HG03097 (cell line): ENCODE measurements at regions not wholly inside any gene's neighbourhood (a gene's known extent, or its start where the extent isn't known, plus 50 kb on each side); places are given as distances from the start of the nearest gene placed in this dataset.

Experiments
- ATAC-seq: cut with Tn5 transposase; IDR thresholded peaks from one replicate; pipeline ENCODE4 v1.9.1; 2021; ENCODE audit not compliant: unreplicated experiment, low FRiP score

DNA sequence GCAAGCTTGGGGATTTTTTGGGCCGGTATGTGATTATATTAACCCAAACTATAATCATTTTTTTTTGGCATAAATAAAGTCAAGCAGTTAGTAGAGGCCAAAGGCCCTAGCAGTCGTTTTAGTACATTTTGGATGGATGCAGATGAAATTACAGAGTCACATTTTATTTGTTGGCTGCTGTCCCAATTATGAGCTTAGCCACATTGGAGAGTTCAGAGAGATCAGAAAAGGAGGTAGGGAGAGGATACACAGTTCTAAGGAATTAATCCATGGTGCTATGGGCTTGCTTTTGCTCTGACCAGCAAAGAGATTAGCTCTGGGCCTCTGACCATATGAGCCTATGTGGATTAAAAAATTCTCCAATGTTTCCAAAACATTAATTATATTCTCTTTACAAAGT is 395.1 kb downstream of the RAPGEF2 start:
- ATAC-seq = no peak

DNA sequence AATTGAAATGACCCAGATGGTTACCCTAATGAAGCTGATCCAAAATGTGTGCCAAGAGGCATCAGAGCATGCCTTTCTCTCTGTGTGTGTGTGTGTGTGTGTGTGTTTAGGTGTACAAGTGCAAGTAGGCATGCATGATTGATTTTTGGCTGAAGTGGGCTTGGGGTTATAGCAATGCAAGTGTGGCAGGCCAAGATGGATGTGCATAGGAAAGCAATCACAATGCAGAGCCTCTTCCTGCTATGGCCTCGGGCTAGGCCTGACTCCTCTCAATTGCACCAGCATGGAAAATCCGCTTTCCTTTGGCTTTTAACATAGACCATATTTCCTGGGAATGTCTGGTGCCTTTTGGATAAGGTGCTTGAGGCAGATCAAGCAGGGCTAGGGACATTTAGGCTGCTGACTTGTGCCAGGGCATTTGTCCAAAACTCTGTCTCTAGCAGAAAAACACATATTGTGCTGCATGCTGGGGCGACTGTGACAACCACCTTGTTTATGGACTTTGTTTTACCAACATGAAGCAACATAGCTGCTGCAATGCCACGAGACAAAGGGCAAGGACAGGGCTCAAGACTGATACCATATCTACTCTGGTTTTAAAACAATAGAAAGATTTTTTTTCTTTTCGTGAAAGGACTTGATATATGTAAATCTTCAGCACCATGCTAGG is 395.7 kb downstream of the RAPGEF2 start:
- ATAC-seq = no peak

DNA sequence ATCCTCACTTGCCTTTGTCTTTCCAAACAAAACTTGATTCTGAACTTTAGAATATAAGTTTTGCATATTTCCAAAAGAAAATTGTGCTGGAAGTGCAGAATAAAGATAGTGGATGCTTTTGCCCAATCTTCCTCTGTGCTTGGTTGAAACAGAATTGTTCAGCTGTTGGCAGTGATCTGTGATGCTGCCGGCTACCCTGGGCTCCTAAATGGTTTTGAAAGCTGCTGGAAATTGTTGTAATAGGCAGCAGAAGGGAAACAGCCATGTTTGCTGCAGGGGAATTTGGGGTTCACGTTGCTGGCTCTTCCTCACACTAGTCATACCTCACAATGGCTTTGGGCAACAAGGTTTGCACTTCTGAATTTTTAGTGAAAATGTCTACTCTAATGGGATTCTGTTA is 398.0 kb downstream of the RAPGEF2 start:
- ATAC-seq = no peak

DNA sequence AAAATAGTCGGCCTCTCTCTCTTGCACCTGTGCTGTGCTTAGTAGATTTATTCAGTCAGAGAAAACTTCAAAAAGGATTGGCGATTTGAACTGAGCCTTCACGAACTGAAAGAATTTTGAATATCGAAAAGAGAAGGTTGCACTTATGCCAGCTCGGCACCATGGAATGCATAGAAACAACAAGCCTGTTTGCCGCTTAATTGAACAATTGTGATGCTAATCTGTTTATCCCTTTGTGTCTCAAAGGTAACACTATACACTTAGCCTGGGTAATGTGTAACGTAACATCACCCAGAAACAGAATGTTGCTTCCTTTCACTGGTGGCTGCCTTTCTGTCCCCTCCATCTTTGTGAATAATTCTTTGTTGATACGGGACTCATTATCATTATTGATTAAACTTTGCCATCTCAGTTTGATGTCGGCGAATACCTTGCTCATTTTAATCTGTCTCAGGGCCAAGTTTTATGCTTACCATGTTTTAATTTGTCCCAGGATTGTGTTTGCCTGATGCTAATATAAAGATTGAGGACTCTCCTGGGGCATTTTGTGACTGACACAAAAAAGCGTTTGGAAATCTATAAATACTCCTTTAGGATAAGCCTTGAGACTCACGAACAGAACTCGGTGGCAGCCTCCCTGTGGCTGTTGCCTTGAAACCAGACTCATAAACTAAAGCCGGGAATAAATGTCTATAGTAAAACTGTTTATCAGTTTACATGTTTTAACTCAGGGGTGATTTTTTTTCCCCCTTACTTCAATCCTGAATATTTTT is 400.5 kb downstream of the RAPGEF2 start:
- no peak for ATAC-seq

DNA sequence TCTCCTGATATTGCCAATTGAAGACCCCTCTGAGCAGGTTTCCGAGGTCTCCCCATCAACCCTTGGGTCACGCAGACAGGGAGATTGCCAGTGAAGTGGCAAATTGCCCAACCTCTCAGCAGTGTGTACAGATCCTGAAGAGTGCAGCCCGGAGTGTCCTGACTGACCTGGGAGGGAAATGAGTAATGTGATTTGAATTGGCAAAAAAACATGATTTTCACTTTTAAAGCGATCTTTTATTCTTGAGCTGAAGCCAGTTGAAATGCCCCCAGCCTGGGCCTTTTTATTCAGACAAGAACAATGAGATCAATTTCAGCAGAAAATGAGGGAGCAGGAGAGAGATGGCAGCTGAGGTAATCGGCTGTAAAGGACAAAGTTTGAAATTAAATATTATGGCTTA is 401.8 kb downstream of the RAPGEF2 start:
- ATAC-seq = no peak

DNA sequence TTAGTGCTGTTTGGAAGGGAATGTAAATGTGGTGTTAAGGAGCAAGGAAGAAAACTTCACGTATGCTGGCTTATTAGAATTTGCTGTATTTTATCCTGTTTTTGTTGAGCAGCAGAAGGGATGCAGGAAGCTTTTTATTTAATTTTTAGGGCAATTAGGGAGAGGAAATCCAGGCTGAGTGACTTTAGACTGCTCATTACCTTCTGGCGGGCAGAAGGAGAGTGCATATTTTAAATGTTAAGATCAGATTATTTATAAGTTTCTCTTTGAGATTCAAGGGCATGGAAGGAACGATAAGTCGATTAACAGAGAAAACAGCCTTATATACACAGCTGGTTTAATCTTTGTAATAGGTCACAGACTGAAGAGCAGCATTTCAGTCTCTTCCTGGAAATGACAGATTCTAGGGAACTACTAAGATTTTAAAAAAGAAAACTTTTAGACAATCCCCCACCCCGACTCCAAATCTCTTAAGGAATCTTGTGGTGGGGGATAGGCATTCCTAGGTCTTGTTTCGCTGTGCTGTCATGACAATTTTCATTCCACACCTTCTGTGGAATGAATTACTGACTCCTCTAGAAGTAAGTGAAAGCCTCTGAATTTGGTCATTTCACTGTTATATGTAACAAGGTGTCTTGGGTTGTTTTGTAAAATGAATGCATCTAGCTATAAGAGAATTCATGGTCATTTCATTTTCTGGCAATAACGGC is 402.5 kb downstream of the RAPGEF2 start:
- ATAC-seq = no peak

DNA sequence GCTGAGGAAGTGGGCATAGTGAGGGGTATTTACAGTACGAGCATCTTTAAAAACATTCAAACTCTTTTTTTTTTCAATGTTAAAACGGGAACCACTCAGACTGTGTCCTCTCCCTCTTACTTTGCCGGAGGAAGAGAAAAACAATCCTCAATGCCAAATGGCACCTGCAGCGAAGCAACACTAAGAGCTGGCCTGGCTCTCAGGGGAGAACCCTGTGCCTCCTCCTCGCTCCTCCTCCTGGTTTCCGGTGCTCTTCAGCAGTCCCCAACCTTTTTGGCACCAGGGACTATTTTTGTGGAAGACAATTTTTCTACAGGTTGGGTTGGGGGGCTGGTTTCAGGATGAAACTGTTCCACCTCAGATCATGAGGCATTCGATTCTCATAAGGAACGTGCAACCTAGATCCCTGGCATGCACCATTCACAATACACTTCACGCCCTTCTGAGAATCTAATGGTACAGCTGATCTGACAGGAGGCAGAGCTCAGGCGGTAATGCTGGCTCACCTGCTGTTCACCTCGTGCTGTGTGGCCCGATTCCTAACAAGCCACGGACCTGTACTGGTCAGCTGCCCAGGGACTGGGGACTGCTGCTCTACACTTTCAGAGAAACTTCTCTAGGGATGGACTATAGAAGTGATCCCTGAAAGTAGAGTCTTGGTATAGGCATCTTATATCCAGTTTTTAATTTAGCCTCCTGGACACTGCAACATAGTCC is 404.1 kb downstream of the RAPGEF2 start:
- no peak for ATAC-seq

DNA sequence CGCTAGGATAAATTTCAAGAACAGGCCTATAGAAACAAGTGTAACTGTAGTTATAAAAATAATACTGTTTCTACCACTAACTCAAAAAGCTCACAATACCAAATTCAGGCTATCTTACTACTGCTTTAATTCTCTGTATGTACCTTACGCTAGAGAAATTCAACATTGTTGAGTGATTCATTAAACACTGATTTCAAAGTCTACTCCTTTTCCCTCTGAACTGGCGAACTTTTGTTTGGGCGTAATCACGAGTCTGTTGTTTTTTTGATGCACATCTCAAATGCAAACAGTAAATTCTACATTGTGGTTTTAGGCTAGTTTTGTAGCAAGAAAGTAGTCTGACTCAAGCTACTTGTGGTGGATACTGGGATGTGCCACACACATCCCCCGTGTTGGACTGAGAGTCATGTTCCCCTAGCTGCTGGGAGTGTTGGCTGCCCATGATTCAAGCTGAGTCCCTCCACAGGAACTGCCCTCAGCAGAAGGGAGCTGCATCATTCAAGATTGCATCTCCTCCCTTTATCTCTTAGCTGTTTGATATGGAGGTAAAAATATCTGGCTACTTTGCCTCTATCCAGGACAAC is 406.1 kb downstream of the RAPGEF2 start:
- no peak for ATAC-seq

DNA sequence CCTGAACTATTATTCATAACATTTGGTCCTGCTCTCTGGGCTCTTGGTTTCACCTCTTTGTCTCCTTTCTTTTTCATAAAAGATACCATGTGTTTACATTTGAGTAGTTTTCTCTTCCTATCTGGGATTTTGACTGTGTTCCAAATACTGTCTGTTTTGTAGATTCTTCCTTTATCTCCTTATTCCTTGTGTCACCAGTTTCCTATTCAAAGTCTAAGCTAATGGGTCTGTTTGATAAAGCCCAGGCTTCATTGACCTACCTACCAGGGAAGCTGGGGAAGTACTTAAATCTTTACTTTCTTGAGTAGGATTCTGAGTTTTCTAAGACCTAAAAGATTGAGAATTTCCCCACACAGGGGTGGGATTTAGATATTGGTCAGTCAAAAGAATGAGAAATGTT is 409.5 kb downstream of the RAPGEF2 start:
- no peak for ATAC-seq

DNA sequence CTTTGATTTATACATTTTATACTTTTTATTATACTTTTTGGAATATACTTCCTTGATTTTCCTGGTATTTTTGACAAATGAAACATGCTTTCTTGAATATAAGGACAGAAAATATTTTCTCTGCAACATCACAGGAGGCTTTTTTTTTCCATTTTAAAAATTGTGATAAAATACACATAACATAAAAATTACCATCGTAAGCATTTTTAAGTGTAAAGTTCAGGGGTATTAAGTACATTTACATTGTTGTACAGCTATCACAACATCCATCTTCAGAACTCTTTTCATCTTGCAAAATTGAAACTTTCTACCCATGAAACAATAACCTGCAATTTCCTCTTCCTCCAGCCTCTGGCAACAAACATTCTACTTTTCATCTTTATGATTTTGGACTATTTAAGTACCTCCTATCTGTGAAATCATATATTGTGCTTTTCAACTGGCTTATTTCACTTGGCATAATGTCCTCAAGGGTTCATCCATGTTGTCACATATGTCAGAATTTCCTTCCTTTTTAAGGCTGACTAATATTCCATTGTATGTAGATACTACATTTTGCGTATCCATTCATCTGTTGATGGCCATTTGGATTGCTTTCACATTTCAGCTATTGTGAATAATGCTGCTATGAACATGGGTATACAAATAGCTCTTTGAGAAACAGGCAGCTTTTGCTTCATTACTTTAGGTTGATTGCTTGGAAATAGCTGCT is 412.6 kb downstream of the RAPGEF2 start:
- ATAC-seq = no peak

DNA sequence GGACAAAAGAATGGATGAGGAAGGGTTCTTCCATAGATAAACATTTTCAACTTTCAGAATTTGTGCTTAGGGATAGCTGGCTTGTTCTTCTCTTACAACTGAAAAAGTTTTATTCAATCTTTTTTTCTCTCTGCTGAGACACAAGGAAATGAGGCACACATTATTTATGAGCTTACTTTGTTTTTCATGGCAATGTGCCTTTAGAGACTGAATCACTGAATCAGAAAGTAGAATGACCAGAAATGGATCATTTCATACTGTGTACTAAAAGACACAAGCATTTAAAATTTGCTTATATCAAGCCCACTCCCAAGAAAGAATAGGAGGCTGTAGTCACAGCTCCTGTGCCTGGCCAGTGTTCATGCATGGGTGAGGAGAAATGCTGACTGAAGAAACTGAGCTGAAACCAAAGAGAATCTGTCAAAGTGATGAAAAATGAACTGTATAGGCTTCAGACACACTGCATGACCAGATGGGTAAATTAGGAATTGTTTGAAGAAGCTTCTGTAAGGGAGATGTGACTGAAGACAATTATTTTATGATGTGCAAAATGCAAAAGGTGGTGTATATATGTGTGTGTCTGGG is 413.8 kb downstream of the RAPGEF2 start:
- ATAC-seq = no peak

DNA sequence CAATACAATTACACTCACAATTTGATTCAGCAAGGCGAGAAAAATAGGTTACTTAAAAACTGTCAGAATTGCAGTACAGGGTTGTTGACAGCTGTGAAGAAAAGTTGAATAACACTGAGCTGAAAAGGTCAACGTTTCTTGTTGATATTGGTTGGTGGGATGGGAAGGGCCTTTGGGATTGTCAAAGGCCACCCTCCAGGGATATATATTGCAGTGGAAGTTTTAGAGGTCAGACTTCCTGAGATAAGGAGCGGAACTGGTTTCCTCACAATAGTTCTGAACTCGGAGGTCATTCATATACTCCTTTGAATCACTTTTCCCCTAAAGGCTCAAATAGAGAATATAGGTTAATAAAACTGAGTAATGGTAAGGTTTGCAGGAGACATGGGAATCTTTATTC is 417.2 kb downstream of the RAPGEF2 start:
- no peak for ATAC-seq

DNA sequence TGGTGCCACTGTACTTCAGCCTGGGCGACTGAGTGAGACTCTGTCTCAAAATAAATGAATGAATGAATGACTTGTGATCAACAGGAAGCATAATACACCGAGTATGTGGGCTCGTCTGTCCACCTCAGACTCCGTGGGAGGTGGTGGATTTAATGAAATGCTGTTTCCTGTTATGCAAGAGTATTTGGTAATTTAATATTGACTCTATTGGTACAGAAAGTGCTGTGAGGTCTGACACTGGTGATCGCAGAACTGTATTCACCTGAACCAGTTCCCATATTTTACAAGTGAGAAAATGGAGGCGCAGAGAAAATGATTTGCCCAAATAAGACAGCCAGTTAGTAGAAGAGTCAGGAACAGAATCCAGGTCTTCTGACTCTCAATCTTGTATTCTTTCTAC is 423.3 kb downstream of the RAPGEF2 start:
- no peak for ATAC-seq

DNA sequence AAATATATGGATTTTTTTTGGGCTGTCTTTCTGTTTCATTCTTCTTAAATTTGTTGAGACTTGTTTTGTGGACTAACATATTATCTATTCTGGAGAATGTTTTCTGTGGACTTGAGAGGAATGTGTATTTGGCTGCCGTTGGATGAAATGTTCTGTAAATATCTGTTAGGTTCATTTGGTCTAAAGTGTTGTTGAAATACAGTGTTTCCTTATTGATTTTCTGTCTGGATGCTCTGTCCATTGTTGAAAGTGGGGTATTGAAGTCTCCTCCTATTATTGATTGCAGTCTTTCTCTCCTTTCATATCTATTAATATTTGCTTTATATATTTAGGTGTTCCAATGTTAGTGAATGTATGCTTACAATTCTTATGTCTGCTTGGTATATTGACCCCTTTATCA is 431.8 kb downstream of the RAPGEF2 start:
- no peak for ATAC-seq

DNA sequence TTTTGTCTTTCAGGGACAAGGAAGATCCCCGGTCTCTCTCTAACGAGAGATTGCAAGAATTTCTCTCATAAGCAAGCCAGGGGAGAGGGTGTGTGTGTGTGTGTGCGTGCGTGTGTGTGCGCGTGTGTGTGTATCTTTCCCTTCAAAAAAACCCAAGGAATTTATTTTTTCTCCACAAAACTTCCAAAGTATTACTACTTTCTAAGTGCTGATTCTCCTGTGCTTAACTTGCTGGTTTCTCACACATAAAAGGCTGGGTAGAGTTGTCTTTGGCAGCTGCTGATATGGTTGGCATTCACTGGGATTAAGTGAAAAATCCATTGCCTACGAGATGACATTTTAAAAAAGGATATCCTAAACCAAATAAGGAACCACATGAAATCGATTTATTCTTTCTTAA is 435.7 kb downstream of the RAPGEF2 start:
- ATAC-seq = no peak

DNA sequence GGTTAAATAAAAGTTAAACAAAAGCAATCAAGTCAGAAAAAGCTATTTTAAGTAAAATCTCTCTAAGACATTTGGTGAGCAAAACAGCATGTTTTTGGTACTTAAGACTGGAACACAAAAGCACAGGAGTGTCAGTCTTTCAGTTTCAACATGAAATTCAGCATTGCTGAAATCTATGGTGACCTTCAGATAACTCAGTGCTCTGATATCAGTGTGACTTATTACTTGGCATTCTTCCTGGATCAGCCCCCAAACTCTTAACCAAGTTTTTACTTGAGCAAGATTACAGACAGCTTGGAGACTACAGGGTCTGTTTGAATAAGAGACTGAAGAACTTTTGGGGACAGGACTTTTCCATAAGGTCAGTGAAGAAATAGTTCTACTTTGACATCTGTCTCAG is 437.2 kb downstream of the RAPGEF2 start:
- no peak for ATAC-seq

DNA sequence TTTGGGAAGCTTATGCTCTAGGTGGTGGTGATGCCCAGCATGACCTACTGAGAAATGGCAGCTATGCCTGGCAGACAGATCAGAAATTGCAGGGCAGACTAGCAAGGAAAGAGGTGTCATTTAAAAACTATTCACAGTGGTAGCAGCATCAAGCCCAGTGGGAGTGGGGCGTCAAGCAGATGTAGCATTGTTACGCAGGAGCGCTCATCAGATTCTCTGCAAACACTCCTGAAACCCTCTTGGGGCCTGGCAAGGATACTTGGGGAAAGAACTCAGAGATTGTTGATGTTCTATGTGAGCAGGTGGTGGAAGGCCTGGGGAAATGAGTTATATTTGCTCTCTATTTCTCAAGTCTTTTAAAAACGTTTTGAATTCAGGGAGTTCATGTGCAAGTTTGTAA is 437.6 kb downstream of the RAPGEF2 start:
- no peak for ATAC-seq

DNA sequence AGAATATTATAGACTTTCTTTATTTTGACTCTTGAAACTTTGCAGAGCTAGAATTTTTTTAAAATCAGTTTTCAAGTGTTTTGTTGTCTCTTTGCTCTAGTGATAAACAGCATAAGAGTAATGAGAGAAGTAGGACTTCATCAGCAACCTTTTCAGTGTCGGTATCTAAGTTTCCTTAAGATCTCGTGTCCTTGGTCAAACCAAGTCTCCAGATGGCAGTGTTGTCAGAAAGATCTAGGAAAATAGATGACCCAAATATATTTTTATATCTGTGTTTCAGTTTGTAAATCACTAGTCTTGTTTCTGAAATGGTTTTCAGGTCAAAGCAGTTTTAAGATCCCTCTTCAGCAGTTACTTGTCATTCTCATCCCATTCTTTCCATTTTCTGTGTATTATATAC is 438.3 kb downstream of the RAPGEF2 start:
- ATAC-seq = no peak

DNA sequence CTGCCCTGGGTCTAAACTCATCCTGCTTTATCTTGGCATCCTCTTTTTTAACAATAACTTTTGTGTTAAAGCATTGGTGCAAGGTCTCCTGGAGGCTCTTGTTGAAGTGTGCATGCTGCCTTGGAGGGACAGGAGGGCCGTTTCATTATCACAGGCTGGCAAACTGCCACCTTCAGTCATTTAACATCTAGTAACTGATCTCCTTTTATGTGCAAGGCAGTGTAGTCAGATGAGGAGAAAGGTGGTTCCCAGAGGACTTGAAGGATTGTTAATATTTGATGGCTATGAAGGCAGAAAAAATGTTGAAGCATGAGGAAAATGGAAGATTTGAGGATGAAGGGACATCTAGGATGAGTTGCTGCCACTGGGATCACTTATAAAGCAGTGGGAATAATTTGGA is 439.4 kb downstream of the RAPGEF2 start:
- ATAC-seq = no peak

DNA sequence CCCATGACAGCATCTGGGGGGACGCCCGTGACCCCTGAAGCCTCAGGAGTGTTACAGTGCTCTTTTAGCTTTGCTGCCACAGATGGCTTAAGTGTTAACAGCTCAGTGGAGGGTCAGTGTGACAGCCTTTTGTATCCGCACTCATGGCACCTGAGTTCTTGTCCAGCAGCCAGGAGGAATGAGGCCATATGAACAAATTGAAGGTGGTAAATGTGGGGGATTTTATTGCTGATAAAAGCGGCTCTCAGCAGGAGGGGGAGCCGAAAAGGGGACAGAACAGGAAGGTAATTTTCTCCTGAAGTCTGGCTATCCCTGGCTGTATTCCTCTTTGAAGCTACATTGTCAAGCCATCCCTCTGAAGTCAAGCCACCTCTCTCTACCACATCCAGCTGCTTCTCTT is 441.0 kb downstream of the RAPGEF2 start:
- no peak for ATAC-seq
